GM19023 (cell line): ENCODE measurements at regions not wholly inside any gene's neighbourhood (a gene's known extent, or its start where the extent isn't known, plus 50 kb on each side); places are given as distances from the start of the nearest gene placed in this dataset.

Source experiments
- ATAC-seq: cut with Tn5 transposase; IDR thresholded peaks from one replicate; pipeline ENCODE4 v1.9.1; 2021; ENCODE audit warnings: mild to moderate bottlenecking, moderate library complexity; ENCODE audit not compliant: unreplicated experiment

DNA sequence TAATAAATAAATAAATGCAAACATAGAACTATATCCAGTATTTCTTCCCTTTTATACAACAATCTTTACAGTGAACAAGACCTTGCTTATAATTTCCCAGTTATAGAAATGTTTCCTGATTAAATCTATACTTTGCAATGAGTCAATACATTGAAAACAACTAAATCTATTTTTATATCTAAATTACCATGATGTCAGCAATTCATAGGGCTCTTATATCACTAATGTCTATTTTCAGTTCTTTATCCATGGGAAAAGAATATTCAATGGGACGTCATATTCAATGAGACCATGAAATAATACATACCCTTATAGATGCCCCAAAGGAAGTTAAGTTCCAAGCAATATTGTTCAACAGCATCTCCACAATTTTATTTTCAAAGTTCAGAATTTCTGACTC lies 359.9 kb downstream of the CASP12 start:
- no peak for ATAC-seq

DNA sequence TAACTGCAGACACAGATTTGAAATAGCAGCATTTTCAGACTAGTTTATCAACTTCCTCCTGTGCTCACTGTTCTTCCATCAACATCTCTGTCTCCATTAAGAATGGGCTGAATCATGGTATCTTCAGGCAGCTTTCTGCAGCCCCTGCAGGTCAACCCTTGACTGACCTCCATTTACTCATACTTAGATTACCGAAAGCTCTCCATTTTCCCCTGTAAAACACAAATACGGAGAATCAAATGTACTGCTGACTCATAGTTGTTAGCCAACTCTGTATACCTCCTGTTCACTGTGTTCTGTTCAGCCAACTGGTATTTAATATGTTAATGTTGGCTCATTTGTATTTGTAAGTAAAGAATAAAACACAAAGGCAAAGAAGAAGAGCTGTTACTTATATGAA lies 364.0 kb downstream of the CASP12 start:
- ATAC-seq = no peak

GRCh38 chr11:104531894-104532293 lies 366.4 kb downstream of the CASP12 start:
- ATAC-seq = no peak

GRCh38 chr11:104531075-104531474 lies 367.1 kb upstream of the PDGFD start:
- ATAC-seq = no peak

GRCh38 chr11:104529906-104530305 lies 366.0 kb upstream of the PDGFD start:
- no peak for ATAC-seq

GRCh38 chr11:104529213-104529612 lies 365.3 kb upstream of the PDGFD start:
- ATAC-seq = no peak

DNA sequence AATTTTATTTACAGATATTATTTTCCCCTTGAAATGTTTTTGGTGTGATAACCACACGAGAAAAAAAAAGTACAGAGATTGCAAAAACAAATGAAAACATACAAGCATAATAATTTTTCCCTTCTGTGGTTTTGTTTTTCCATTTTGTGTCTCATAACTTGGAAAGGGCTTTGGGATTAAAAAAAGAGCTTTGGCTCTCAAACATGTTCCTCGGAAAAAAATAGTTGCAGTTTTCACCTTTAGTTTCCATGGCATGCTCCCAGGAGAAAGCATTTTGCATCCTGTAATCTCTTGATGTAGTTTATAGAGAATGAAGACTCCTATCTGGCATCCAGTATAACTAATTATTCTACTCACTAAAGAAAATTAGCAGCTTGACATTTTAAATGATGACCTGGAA lies 362.1 kb upstream of the PDGFD start:
- no peak for ATAC-seq

- no peak for ATAC-seq
These were observed 361.5 kb upstream of the PDGFD start for GRCh38 chr11:104525416-104525815.

GRCh38 chr11:104524254-104524653 lies 360.3 kb upstream of the PDGFD start:
- ATAC-seq = no peak

GRCh38 chr11:104523611-104524010 lies 359.7 kb upstream of the PDGFD start:
- no peak for ATAC-seq

DNA sequence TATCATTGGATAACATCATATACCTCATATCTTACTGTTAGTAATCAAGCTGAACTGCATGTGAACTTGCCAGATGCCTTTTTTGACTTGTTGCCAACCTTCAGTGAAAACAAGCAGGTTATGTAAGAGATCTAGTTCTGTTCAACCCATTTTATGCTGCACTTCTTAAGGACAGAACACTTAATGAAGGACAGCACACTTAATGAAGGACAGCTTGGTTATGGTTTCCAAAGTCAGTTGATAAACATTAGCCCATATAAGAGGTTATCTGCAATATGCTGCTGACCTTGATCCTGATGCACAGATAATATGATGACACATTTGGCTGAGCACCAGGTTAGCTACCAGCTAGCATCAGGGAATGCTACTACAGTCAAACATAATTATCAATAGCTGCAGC lies 358.7 kb upstream of the PDGFD start:
- no peak for ATAC-seq

DNA sequence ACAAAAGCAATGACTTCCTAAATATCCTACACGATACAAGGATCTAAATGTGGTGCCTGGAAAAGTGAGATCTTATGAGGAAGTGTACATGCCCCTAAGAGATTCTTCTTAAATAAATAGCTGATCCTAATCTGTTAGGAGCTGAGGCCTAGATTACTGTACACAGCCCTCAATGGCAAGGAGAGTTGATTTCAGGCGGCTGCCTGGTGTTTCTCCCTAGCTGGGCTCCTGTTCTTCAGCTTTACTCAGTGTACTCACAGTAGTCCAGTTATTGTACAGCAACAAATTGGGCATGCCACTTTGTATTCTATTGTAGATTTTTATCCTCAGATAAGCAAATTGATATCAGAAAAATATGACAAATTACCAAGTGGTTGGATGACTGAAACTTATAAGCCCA lies 358.2 kb upstream of the PDGFD start:
- ATAC-seq = no peak

GRCh38 chr11:104510169-104510568 lies 346.2 kb upstream of the PDGFD start:
- no peak for ATAC-seq

DNA sequence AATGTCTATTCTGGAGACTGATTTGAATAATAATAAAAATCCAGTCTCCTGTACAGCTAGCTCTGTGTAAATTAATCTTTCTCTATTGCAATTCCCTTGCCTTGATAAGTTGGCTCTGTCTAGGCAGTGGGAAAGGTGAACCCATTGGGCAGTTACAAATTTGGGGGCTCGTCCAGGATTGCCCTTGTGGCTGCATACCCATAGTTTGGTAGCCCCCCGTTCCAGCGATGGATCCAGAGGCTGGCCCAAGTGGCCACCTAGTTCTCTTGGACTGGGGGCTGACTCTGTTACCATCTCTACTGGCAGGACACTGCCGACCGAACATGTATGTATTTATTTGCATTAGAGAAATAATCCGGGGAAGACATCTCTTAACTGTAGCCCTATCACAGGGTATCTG lies 326.2 kb upstream of the PDGFD start:
- no peak for ATAC-seq

DNA sequence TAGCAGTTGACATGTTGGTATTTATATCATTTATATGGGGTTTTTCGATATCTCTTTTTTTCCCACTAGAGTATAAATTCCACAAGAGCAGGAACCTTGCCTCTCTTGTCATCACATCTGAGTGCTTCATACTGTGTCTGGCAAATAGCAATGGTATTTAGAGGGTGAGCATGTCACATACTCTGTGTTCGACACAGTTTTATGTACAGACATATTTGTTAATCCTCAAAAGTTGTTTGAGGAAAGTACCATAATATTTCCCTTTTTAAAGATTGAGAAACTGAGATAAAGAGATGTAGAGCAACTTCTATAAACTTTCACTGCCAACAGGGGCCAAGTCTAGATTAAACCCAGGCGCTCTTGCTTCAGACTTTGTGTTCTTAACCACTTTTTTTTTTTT lies 324.6 kb upstream of the PDGFD start:
- no peak for ATAC-seq

GRCh38 chr11:104487046-104487806 lies 323.3 kb upstream of the PDGFD start:
- ATAC-seq = no peak

DNA sequence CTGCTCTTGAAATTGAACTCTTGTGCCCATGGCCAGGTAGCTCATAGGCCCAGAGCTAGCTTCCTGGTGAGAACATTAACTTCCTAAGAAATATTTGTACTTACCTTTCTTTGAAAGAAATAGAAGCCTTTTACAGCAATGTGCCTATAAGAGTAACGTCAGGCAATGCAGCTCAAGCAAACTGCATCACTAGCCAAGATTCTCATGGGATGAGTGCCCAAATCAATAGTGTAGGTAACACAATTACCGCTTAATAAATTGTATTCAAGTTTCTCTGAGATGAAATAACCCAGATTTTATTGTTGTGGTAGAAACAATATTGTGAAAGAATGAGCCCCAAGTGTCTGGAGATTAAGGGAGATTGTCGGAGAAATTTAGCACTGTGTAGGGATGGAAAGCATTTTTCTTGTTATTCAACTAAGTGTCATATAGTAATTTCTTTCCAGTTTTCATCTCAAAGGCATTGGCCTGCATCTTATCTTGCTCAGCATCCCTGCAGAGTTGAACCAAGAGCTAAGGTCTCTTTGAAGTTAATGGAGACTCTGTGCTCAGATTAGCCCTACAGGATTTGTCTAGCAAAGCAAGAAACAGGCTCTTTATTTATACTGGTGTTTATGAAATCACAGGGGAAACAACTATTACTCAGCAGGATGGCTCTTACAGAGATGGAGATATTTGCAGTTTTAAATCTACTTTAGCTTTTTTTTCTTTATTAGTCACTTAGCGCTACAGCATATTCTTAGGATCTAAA lies 321.0 kb upstream of the PDGFD start:
- no peak for ATAC-seq

- ATAC-seq = no peak
These were observed 313.0 kb upstream of the PDGFD start for GRCh38 chr11:104476898-104477297.

GRCh38 chr11:104476454-104476853 lies 312.5 kb upstream of the PDGFD start:
- no peak for ATAC-seq

GRCh38 chr11:104467404-104467803 lies 303.5 kb upstream of the PDGFD start:
- no peak for ATAC-seq

GRCh38 chr11:104465321-104465720 lies 301.4 kb upstream of the PDGFD start:
- no peak for ATAC-seq

- no peak for ATAC-seq
These were observed 300.7 kb upstream of the PDGFD start for GRCh38 chr11:104464691-104465090.
